ENCODE measurements at regions not wholly inside any gene's neighbourhood (a gene's known extent, or its start where the extent isn't known, plus 50 kb on each side); places are given as distances from the start of the nearest gene placed in this dataset.

- no peak for TF ChIP-seq CTCF (IDR thresholded peaks at IDR 0.05)
- TF ChIP-seq EZH2phosphoT487 (IDR thresholded peaks at IDR 0.05), result no peak
- no peak for TF ChIP-seq EZH2 (IDR thresholded peaks at IDR 0.05)
Measured at GRCh38 chr19:31001991-31002390, 347.2 kb downstream of the TSHZ3 start.

Measured in neural progenitor cell (in vitro differentiated cells).